Liver (tissue), 8 donors: ENCODE measurements at regions not wholly inside any gene's neighbourhood (a gene's known extent, or its start where the extent isn't known, plus 50 kb on each side); places are given as distances from the start of the nearest gene placed in this dataset.

Experiments
- DNase-seq: peaks from one replicate; pipeline ENCODE4 v3.0.0-alpha.2; 2017; ENCODE audit warnings: low spot score
- H3K27ac ChIP-seq, 2 donors: one replicate each; pipeline ENCODE4 v1.7.0; 2013; ENCODE audit warnings: inconsistent platforms in 2 of 2, low read length in 2 of 2, control low read depth in 1 of 2, low read depth in 1 of 2, mild to moderate bottlenecking in 1 of 2
- H3K27me3 ChIP-seq, 4 donors: one replicate each; pipeline versions ENCODE4 v1.6.1 to v1.7.0; 2013; ENCODE audit warnings: low read length in 3 of 4, inconsistent platforms in 1 of 4, mild to moderate bottlenecking in 1 of 4, moderate library complexity in 1 of 4; ENCODE audit not compliant: control insufficient read depth in 4 of 4, insufficient read depth in 4 of 4
- H3K36me3 ChIP-seq, 4 donors: one replicate each; pipeline versions ENCODE4 v1.6.1 to v1.7.0; 2013; ENCODE audit warnings: low read length in 3 of 4, mild to moderate bottlenecking in 3 of 4, low read depth in 1 of 4, moderate library complexity in 1 of 4; ENCODE audit not compliant: control insufficient read depth in 4 of 4, insufficient read depth in 3 of 4
- H3K4me1 ChIP-seq, 4 donors: one replicate each; pipeline versions ENCODE4 v1.6.1 to v1.7.0; 2013; ENCODE audit warnings: low read length in 3 of 4, mild to moderate bottlenecking in 3 of 4, moderate library complexity in 1 of 4; ENCODE audit not compliant: control insufficient read depth in 4 of 4, insufficient read depth in 4 of 4
- H3K4me3 ChIP-seq, 3 donors: one replicate each; pipeline versions ENCODE4 v1.6.1 to v1.7.0; 2013; ENCODE audit warnings: low read length in 3 of 3, control low read depth in 1 of 3, low read depth in 1 of 3, mild to moderate bottlenecking in 1 of 3
- H3K9ac ChIP-seq, 2 donors: one replicate each; pipeline ENCODE4 v1.7.0; 2013; ENCODE audit warnings: low read length in 2 of 2, mild to moderate bottlenecking in 2 of 2, moderate library complexity in 2 of 2, control low read depth in 1 of 2, low read depth in 1 of 2
- H3K9me3 ChIP-seq, 4 donors: one replicate each; pipeline versions ENCODE4 v1.6.1 to v1.7.0; 2013; ENCODE audit warnings: low read length in 3 of 4; ENCODE audit not compliant: control insufficient read depth in 4 of 4
- EGR1 ChIP-seq, 2 donors: IDR thresholded peaks; 2 replicates each; pipeline ENCODE4 v1.6.1; 2016 to 2018; ENCODE audit warnings: antibody characterized with exemption in 2 of 2, low read depth in 2 of 2
- FOXA1 ChIP-seq: IDR thresholded peaks from 2 replicates; pipeline ENCODE4 v1.6.1; 2016; ENCODE audit warnings: antibody characterized with exemption
- FOXA2 ChIP-seq: IDR thresholded peaks from 2 replicates; pipeline ENCODE4 v1.6.1; 2016; ENCODE audit warnings: antibody characterized with exemption
- GABPA ChIP-seq, 2 donors: IDR thresholded peaks in 1 of 2; conservative IDR thresholded peaks in 1 of 2; 2 replicates each; pipeline ENCODE4 v1.6.1; 2016; ENCODE audit warnings: antibody characterized with exemption in 2 of 2, mild to moderate bottlenecking in 1 of 2, moderate library complexity in 1 of 2
- HNF4A ChIP-seq, 2 donors: conservative IDR thresholded peaks; 2 replicates each; pipeline ENCODE4 v1.6.1; 2016; ENCODE audit warnings: antibody characterized with exemption in 2 of 2, mild to moderate bottlenecking in 2 of 2
- HNF4G ChIP-seq: IDR thresholded peaks from 2 replicates; pipeline ENCODE4 v1.6.1; 2016; ENCODE audit warnings: antibody characterized with exemption
- JUND ChIP-seq, 2 donors: IDR thresholded peaks; 2 replicates each; pipeline ENCODE4 v1.6.1; 2016; ENCODE audit warnings: antibody characterized with exemption in 2 of 2
- NR2F2 ChIP-seq: IDR thresholded peaks from 2 replicates; pipeline ENCODE4 v1.6.1; 2016; ENCODE audit warnings: antibody characterized with exemption
- RAD21 ChIP-seq, 2 donors: IDR thresholded peaks; 2 replicates each; pipeline ENCODE4 v1.6.1; 2016; ENCODE audit warnings: antibody characterized with exemption in 2 of 2, mild to moderate bottlenecking in 2 of 2
- RXRA ChIP-seq, 2 donors: IDR thresholded peaks; 2 replicates each; pipeline ENCODE4 v1.6.1; 2017 to 2018; ENCODE audit warnings: antibody characterized with exemption in 2 of 2, mild to moderate bottlenecking in 1 of 2
- SP1 ChIP-seq: IDR thresholded peaks from 2 replicates; pipeline ENCODE4 v1.6.1; 2018; ENCODE audit warnings: antibody characterized with exemption, mild to moderate bottlenecking
- TAF1 ChIP-seq: conservative IDR thresholded peaks from 2 replicates; pipeline ENCODE4 v1.6.1; 2016; ENCODE audit warnings: antibody characterized with exemption, mild to moderate bottlenecking
- YY1 ChIP-seq: IDR thresholded peaks from 2 replicates; pipeline ENCODE4 v1.6.1; 2016; ENCODE audit warnings: antibody characterized with exemption, mild to moderate bottlenecking
- ZBTB33 ChIP-seq: IDR thresholded peaks from 2 replicates; pipeline ENCODE4 v1.6.1; 2016; ENCODE audit warnings: antibody characterized with exemption
- WGBS: extraction: QIAGEN DNeasy Blood & Tissue Kit; methylation state at CpG from one replicate; pipeline ENCODE4 v1.1.7; 2013; 5-methylcytosine and 5-hydroxymethylcytosine counted together
- TF ChIP-seq, protein P1 (sequence below): IDR thresholded peaks from 2 replicates; pipeline ENCODE4 v1.6.1; 2016; ENCODE audit warnings: antibody characterized with exemption
- TF ChIP-seq, protein P2 (sequence below): fragments of 150-350 bp; IDR thresholded peaks from 2 replicates; pipeline ENCODE4 v1.5.1; 2017; ENCODE audit warnings: improper control_type of control experiment, low read depth, low read length; ENCODE audit not compliant: missing input control
- TF ChIP-seq, protein P3 (sequence below): IDR thresholded peaks from 2 replicates; pipeline ENCODE4 v1.6.1; 2016; ENCODE audit warnings: antibody characterized with exemption
- TF ChIP-seq, protein P4 (sequence below): IDR thresholded peaks from 2 replicates; pipeline ENCODE4 v1.6.1; 2016; ENCODE audit warnings: antibody characterized with exemption, mild to moderate bottlenecking
- donor health status: healthy.
- donor health status: healthy.
- donor health status: healthy.
- donor health status: healthy.
- donor health status: healthy.

- DNase-seq, result no peak
- no peaks in the 10 kb centered on the region for H3K27me3 ChIP-seq
- no peak overlapping the region for H3K27ac ChIP-seq
- 49% methylated on average over 7 of the region's 7 CpGs for WGBS
- H3K4me1 ChIP-seq, result peaks cover 0 to 29% (median 23%) of the 10 kb centered on the region in 4 donors
- peak; percentile 34 to 37 for TF ChIP-seq RAD21 (IDR thresholded peaks at IDR 0.05)
- TF ChIP-seq, protein P1, sequence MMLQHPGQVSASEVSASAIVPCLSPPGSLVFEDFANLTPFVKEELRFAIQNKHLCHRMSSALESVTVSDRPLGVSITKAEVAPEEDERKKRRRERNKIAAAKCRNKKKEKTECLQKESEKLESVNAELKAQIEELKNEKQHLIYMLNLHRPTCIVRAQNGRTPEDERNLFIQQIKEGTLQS, result peak; percentile 28
- no peak for TF ChIP-seq YY1
- TF ChIP-seq RXRA (IDR thresholded peaks at IDR 0.05), result peak in 1 of 2 donors; percentile 39
- TF ChIP-seq, protein P2, sequence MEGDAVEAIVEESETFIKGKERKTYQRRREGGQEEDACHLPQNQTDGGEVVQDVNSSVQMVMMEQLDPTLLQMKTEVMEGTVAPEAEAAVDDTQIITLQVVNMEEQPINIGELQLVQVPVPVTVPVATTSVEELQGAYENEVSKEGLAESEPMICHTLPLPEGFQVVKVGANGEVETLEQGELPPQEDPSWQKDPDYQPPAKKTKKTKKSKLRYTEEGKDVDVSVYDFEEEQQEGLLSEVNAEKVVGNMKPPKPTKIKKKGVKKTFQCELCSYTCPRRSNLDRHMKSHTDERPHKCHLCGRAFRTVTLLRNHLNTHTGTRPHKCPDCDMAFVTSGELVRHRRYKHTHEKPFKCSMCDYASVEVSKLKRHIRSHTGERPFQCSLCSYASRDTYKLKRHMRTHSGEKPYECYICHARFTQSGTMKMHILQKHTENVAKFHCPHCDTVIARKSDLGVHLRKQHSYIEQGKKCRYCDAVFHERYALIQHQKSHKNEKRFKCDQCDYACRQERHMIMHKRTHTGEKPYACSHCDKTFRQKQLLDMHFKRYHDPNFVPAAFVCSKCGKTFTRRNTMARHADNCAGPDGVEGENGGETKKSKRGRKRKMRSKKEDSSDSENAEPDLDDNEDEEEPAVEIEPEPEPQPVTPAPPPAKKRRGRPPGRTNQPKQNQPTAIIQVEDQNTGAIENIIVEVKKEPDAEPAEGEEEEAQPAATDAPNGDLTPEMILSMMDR, result peak; percentile 1
- peak; percentile 54 for TF ChIP-seq SP1
- peak; percentile 26 for TF ChIP-seq HNF4G
- TF ChIP-seq HNF4A (conservative IDR thresholded peaks at IDR 0.05), result peak in 1 of 2 donors; percentile 84
- TF ChIP-seq, protein P3, sequence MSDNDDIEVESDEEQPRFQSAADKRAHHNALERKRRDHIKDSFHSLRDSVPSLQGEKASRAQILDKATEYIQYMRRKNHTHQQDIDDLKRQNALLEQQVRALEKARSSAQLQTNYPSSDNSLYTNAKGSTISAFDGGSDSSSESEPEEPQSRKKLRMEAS, result no peak
- no peak overlapping the region for H3K9ac ChIP-seq
- peaks cover 16 to 81% (median 65%) of the 10 kb centered on the region in 4 donors for H3K36me3 ChIP-seq
- no peaks in the 10 kb centered on the region for H3K9me3 ChIP-seq
- H3K4me3 ChIP-seq, result no peak overlapping the region
These were observed 51.0 kb downstream of the IARS1 start for GRCh38 chr9:92242260-92243136.

- peaks cover 0 to 2% (median under 1%) of the 10 kb centered on the region in 4 donors for H3K4me1 ChIP-seq
- TF ChIP-seq HNF4G (no peak), GABPA (IDR thresholded peaks at IDR 0.05 in 1 of 2, conservative IDR thresholded peaks at IDR 0.05 in 1 of 2) (no peak), NR2F2 (no peak), FOXA1 (no peak), EGR1 (IDR thresholded peaks at IDR 0.05; ENCODE audit: low read depth in 2 of 2) (no peak), TAF1 (no peak), RXRA (IDR thresholded peaks at IDR 0.05) (no peak), FOXA2 (no peak), ZBTB33 (no peak), YY1 (no peak), RAD21 (IDR thresholded peaks at IDR 0.05) (no peak), HNF4A (conservative IDR thresholded peaks at IDR 0.05) (no peak), SP1 (no peak), JUND (IDR thresholded peaks at IDR 0.05) (no peak)
- TF ChIP-seq, protein P2, result no peak
- TF ChIP-seq, protein P4, sequence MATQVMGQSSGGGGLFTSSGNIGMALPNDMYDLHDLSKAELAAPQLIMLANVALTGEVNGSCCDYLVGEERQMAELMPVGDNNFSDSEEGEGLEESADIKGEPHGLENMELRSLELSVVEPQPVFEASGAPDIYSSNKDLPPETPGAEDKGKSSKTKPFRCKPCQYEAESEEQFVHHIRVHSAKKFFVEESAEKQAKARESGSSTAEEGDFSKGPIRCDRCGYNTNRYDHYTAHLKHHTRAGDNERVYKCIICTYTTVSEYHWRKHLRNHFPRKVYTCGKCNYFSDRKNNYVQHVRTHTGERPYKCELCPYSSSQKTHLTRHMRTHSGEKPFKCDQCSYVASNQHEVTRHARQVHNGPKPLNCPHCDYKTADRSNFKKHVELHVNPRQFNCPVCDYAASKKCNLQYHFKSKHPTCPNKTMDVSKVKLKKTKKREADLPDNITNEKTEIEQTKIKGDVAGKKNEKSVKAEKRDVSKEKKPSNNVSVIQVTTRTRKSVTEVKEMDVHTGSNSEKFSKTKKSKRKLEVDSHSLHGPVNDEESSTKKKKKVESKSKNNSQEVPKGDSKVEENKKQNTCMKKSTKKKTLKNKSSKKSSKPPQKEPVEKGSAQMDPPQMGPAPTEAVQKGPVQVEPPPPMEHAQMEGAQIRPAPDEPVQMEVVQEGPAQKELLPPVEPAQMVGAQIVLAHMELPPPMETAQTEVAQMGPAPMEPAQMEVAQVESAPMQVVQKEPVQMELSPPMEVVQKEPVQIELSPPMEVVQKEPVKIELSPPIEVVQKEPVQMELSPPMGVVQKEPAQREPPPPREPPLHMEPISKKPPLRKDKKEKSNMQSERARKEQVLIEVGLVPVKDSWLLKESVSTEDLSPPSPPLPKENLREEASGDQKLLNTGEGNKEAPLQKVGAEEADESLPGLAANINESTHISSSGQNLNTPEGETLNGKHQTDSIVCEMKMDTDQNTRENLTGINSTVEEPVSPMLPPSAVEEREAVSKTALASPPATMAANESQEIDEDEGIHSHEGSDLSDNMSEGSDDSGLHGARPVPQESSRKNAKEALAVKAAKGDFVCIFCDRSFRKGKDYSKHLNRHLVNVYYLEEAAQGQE, result no peak
- TF ChIP-seq, protein P1, result no peak
- TF ChIP-seq, protein P3, result no peak
- no peak overlapping the region for H3K4me3 ChIP-seq
- H3K9ac ChIP-seq, result no peak overlapping the region
- H3K36me3 ChIP-seq, result peaks cover 9 to 49% (median 28%) of the 10 kb centered on the region in 4 donors
- H3K27me3 ChIP-seq, result no peaks in the 10 kb centered on the region
- no peak overlapping the region for H3K27ac ChIP-seq
- WGBS, result 99% methylated on average over 3 of the region's 3 CpGs
- no peak for DNase-seq
- H3K9me3 ChIP-seq, result no peaks in the 10 kb centered on the region
These were observed 56.6 kb downstream of the IARS1 start for GRCh38 chr9:92236915-92237314.
